ENCODE measurements at regions not wholly inside any gene's neighbourhood (a gene's known extent, or its start where the extent isn't known, plus 50 kb on each side); places are given as distances from the start of the nearest gene placed in this dataset.
"Not testable (repeated sequence)": the region's sequence is repeated elsewhere in the genome, so short reads cannot be mapped to it uniquely, and the experiment has no call there.

DNA sequence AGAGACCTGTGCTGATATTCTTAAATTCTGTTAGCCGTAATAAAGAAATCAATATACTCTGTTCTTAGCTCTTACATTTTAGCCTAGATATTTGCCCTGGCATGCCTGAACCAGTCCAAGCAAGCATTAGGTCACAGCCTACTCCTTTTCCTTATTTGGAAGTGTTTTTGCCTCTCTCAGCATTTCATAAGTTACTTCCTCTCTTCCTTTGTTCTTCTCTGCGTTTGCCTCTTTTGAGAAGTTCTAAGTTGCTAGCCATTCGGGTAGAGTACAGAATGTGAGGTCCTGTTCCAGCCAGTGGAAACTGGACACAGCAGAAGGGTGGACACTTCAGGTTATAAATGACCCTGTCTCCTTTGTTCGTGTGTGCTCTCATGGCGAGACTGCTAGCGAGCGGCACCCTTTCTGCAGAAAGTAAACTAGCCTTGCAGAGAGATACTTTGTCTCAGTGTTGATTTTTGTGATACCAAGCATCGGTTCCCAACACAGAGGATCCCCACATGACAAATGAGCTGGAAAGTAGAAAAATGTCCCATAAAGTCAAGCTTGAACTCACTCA lies 75.0 kb upstream of the FAM153A start:
- DNase-seq, result not testable (repeated sequence)

DNA sequence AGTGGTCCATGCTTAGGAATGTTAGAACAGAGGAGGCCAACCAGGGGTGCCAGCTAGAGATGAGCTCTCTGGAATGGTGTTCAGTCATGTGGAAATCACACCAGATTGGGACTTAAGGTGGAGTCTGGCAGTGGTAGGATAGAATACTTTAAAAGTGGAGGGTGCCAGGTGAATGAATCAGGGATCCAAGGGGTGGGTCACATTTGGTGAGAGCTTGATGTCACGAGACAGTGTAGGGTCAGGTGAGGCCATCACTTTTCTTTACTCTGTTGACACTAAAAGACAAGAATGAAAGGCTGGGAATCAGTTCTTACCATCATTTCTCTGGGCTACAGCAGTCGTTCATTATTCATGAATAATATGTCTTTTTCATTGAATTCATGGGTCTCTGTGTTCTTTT lies 73.8 kb upstream of the FAM153A start:
- not testable (repeated sequence) for DNase-seq

DNA sequence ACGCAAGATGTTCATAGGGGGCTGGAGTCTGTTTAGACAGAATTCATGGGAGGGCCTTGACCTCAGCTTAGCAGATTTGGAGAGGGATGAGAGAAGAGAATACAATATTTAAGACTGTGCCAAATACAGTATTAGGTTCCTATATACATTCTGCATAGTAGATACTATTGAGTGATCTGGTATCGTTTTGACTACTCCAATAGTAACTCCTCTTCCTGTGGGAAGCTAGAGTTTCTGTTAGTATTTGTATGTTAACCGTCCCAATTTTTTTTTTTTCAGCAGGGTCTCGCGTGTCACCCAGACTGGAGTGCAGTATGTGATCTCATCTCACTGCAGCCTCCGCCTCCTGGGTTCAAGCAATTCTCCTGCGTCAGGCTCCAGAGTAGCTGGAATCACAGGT lies 65.2 kb upstream of the FAM153A start:
- DNase-seq, result not testable (repeated sequence)

GRCh38 chr5:177846598-177846997 lies 63.9 kb upstream of the FAM153A start:
- DNase-seq, result not testable (repeated sequence)

DNA sequence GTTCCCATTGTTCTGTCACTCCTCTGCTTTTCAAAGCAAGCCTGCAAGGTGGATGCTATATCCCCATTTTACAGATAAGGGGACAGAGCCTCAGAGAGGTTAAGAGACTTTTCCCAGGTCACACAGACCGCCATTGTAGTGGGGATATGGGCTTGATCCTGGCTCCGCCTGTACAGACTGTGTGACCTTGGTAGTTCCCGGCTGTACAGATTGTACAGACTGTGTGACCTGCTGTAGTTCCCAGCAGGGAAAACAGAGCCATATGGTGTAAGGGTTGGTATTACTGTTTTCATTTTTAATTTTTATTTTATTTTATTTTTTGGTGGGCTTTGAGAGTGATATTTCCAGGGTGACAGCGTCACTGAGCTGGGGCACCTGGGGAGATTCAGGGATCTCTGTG lies 63.2 kb upstream of the FAM153A start:
- DNase-seq, result not testable (repeated sequence)

GRCh38 chr5:177836191-177836590 lies 53.5 kb upstream of the FAM153A start:
- DNase-seq, result not testable (repeated sequence)
